ENCODE measurements at regions not wholly inside any gene's neighbourhood (a gene's known extent, or its start where the extent isn't known, plus 50 kb on each side); places are given as distances from the start of the nearest gene placed in this dataset.

GRCh38 chr9:754150-754931, 87.2 kb upstream of the DMRT1 start:
- TF ChIP-seq EZH2 (IDR thresholded peaks at IDR 0.05; ENCODE audit: low read length, missing control alignments) = no peak
- TF ChIP-seq CTCF (conservative IDR thresholded peaks at IDR 0.05 in 1 of 2, IDR thresholded peaks at IDR 0.05 in 1 of 2; ENCODE audit: low read depth in 1 of 2, low read length in 2 of 2) = no peak
- Histone ChIP-seq H3K9me3 (ENCODE audit: control insufficient read depth, insufficient read depth, low read depth, low read length) (no peaks in the 10 kb centered on the region), H3K4me1 (ENCODE audit: control insufficient read depth, extremely low read depth, insufficient read depth, low read length) (peaks cover 14% of the 10 kb centered on the region), H3K4me2 (ENCODE audit: extremely low read depth, insufficient read depth, low read length) (no peak overlapping the region), H3K27me3 (ENCODE audit: control insufficient read depth, insufficient read depth, low read length) (no peaks in the 10 kb centered on the region), H3K27ac (ENCODE audit: insufficient read depth, low read length) (no peak overlapping the region), H3K79me2 (ENCODE audit: control insufficient read depth, insufficient read depth, low read length) (no peaks in the 10 kb centered on the region), H3K9ac (ENCODE audit: insufficient read depth, low read length) (no peak overlapping the region), H4K20me1 (ENCODE audit: control insufficient read depth, extremely low read depth, insufficient read depth, low read length) (no peaks in the 10 kb centered on the region), H3K4me3 (replicated peaks in 1 of 4; ENCODE audit: control extremely low read depth in 1 of 4, insufficient read depth in 1 of 4, low read depth in 3 of 4, low read length in 4 of 4) (no peak overlapping the region), H2AFZ (ENCODE audit: low read length) (no peak overlapping the region), H3K36me3 (ENCODE audit: control insufficient read depth, insufficient read depth, low read length) (no peaks in the 10 kb centered on the region)
- DNase-seq (ENCODE audit: low read depth in 2 of 2) = no peak

GRCh38 chr9:755454-756381, 85.8 kb upstream of the DMRT1 start:
- Histone ChIP-seq H3K79me2 (ENCODE audit: control insufficient read depth, insufficient read depth, low read length) (no peaks in the 10 kb centered on the region), H3K36me3 (ENCODE audit: control insufficient read depth, insufficient read depth, low read length) (no peaks in the 10 kb centered on the region), H4K20me1 (ENCODE audit: control insufficient read depth, extremely low read depth, insufficient read depth, low read length) (no peaks in the 10 kb centered on the region), H2AFZ (ENCODE audit: low read length) (peak overlapping the region; percentile 25), H3K27me3 (ENCODE audit: control insufficient read depth, insufficient read depth, low read length) (no peaks in the 10 kb centered on the region), H3K9me3 (ENCODE audit: control insufficient read depth, insufficient read depth, low read depth, low read length) (no peaks in the 10 kb centered on the region), H3K27ac (ENCODE audit: insufficient read depth, low read length) (peak overlapping the region; percentile 65), H3K4me2 (ENCODE audit: extremely low read depth, insufficient read depth, low read length) (peak overlapping the region; percentile 41), H3K9ac (ENCODE audit: insufficient read depth, low read length) (no peak overlapping the region), H3K4me1 (ENCODE audit: control insufficient read depth, extremely low read depth, insufficient read depth, low read length) (peaks cover 14% of the 10 kb centered on the region), H3K4me3 (replicated peaks in 1 of 4; ENCODE audit: control extremely low read depth in 1 of 4, insufficient read depth in 1 of 4, low read depth in 3 of 4, low read length in 4 of 4) (no peak overlapping the region)
- peak; percentile 86 to 96 for DNase-seq (ENCODE audit: low read depth in 2 of 2)
- no peak for TF ChIP-seq CTCF (conservative IDR thresholded peaks at IDR 0.05 in 1 of 2, IDR thresholded peaks at IDR 0.05 in 1 of 2; ENCODE audit: low read depth in 1 of 2, low read length in 2 of 2)
- no peak for TF ChIP-seq EZH2 (IDR thresholded peaks at IDR 0.05; ENCODE audit: low read length, missing control alignments)

GRCh38 chr9:757246-757881, 84.1 kb upstream of the DMRT1 start:
- Histone ChIP-seq H3K4me2 (ENCODE audit: extremely low read depth, insufficient read depth, low read length) (no peak overlapping the region), H2AFZ (ENCODE audit: low read length) (no peak overlapping the region), H3K4me3 (replicated peaks in 1 of 4; ENCODE audit: control extremely low read depth in 1 of 4, insufficient read depth in 1 of 4, low read depth in 3 of 4, low read length in 4 of 4) (no peak overlapping the region), H3K9ac (ENCODE audit: insufficient read depth, low read length) (no peak overlapping the region), H3K27ac (ENCODE audit: insufficient read depth, low read length) (no peak overlapping the region), H3K27me3 (ENCODE audit: control insufficient read depth, insufficient read depth, low read length) (no peaks in the 10 kb centered on the region), H3K9me3 (ENCODE audit: control insufficient read depth, insufficient read depth, low read depth, low read length) (no peaks in the 10 kb centered on the region), H3K36me3 (ENCODE audit: control insufficient read depth, insufficient read depth, low read length) (no peaks in the 10 kb centered on the region), H3K79me2 (ENCODE audit: control insufficient read depth, insufficient read depth, low read length) (no peaks in the 10 kb centered on the region), H3K4me1 (ENCODE audit: control insufficient read depth, extremely low read depth, insufficient read depth, low read length) (peaks cover 5% of the 10 kb centered on the region), H4K20me1 (ENCODE audit: control insufficient read depth, extremely low read depth, insufficient read depth, low read length) (no peaks in the 10 kb centered on the region)
- TF ChIP-seq CTCF (conservative IDR thresholded peaks at IDR 0.05 in 1 of 2, IDR thresholded peaks at IDR 0.05 in 1 of 2; ENCODE audit: low read depth in 1 of 2, low read length in 2 of 2) = peak; percentile 65 to 74
- no peak for TF ChIP-seq EZH2 (IDR thresholded peaks at IDR 0.05; ENCODE audit: low read length, missing control alignments)
- DNase-seq (ENCODE audit: low read depth in 2 of 2) = peak; percentile 60 to 75

All from fibroblast of lung (primary cell).